GDM1 (cell line): ENCODE measurements at regions not wholly inside any gene's neighbourhood (a gene's known extent, or its start where the extent isn't known, plus 50 kb on each side); places are given as distances from the start of the nearest gene placed in this dataset.
"Not testable (repeated sequence)": the region's sequence is repeated elsewhere in the genome, so short reads cannot be mapped to it uniquely, and the experiment has no call there.

Source experiments
- DNase-seq: peaks from one replicate; lab custom pipeline; 2025; lab: John Stamatoyannopoulos, UW

GRCh38 chr17:72175787-72176515 is 55.1 kb downstream of the SOX9 start:
- DNase-seq = no peak

- no peak for DNase-seq
Measured at GRCh38 chr17:72176516-72176851, 55.7 kb downstream of the SOX9 start.

DNA sequence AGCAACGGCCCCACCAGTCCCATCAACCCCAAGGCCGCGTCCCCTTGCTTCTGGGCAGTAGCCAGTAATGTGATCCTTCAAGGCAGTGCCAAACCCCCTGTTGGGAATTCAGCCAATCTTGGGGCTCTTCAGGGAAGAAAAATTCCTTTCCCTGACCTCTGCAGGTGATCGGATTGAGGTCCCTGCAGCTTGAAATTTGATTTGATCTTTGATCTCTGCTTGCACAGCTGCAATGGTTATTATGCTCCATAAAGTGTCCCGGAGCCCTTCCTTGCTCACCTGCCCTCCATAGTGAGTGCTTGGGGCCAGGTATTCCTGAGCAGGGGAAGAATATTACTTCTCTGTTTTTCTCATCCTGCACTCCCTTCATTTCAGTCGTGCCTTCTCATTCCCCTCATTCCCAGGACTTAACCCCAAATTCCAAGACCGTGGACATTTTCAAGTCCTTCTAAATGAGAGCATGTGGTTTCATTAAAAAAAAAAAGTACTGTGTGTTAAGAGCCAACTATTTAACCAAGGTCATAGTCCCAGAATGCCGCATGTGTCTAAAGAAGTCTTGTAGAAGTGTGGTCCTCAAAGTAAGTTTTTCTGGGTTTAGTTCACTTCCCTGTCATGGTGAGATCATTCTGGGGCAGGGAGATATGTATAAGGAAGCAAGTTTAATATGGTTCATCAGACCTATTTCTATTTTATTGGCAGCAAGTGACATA is 56.3 kb downstream of the SOX9 start:
- no peak for DNase-seq

DNA sequence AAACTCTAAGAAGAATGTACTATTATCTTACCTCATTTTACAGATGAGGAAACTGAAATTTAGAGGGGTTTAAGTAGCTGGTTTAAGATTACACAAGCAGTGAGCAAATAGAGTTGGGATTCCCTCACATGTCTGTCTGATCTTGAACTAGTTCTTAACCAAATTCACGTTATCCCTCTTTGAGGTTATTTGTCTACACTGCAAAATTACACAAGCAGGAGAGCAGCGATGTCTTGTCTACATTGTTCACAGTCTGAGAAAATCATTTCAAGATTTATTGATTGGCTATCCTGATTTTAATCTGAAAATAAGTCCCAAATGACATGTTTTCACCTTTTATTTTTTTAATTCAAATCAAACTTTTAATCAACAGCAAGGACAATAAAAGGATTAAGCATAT is 56.9 kb downstream of the SOX9 start:
- no peak for DNase-seq

GRCh38 chr17:72182371-72182873 is 61.6 kb downstream of the SOX9 start:
- DNase-seq = no peak

- DNase-seq = no peak
Measured at GRCh38 chr17:72183194-72183685, 62.4 kb downstream of the SOX9 start.

DNA sequence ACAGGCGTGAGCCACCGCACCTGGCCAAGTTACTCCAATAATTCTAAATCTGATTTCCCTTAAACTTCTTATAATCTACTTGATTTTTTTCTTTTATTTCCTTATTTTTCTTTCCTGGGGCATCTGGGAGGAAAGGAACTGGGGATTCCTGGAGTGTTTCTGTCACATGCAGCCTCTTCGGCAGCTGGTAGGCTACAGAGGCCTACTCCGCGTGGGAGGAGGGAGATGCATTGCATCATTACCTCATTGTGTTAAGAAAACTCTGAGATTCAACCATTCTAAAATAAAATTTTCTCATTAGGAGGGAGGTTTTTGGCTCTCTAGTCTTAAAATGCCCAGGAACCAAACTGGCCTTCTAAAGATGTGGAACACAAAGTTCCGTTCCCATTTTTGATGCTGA is 64.0 kb downstream of the SOX9 start:
- DNase-seq = no peak

DNA sequence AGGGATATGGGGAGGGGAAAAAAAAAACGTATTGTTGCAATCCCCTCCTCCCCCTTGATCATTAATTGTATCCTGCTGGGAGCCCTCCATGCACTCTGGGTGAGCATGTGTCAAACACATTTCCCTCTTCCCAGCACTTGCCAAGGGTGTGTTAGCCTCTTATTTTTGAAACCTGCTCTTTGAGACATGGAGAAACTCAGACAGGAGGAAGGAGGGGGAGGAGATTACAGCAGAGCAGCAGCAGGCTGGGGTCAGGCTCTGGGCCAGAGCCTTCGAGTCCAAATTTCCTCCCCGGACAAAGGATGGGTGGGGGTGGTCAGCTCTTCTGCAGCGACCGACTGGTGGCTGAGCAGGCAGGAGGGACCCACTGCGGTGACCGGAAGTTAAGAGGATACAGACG is 64.7 kb downstream of the SOX9 start:
- DNase-seq = no peak

DNA sequence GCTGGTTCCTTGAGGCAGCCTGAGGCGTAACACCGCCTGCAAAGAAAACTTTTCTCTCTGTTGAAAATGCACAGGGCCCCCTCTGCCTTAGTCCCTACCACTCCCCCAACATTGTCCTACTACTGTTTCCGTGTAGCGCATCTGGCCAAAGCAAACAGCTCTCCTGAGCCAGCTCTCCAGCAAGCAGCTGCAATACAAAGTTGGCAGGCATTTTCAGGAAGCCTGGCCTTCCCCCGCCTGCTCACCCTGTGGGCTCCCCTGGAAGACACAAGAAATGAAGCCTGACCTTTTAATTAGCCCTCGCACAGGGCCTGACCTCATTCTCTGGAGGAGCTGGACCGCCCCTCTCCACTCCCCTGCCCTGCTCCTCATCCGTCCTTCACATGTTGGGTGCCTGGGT is 66.7 kb downstream of the SOX9 start:
- DNase-seq = no peak

- no peak for DNase-seq
Measured at GRCh38 chr17:72188801-72189200, 68.0 kb downstream of the SOX9 start.

DNA sequence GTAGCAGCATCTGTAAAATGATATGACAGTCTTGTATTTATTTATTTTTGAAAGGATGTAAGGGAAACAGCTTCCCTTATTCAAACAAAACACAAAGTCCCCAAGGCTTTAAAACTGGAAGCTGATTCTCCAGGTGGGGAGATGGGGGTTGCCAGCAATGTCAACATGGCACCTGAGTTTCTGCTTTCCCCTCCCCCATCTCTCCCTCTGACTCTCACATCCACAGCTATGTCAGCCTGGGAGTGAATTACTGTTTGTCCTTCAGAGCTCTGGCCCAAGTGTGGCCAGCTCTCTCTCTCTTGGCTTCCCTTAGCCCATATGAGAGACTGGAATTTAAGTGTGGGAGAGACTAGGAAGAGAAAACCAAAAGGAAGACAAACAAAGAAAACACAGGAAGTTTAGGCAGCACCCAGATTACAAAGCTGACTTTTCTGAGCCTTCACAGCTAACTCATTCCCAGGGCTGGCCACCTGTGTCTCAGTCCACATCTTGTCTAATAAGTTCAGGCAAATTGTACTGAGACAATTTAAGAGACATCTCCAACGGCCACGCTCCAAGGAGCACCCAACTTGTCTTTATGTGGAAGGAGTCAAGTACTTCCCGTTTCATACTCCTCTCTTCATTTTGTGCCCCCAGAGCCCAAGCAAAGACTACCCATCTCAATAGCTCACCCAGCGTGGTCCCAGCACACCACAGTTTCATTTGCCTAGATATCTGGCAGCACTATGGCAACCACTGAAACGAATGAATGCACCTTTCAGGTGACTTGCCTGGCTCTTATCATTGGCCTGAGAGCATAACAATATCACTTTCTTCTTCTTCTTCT is 69.2 kb downstream of the SOX9 start:
- DNase-seq = no peak

DNA sequence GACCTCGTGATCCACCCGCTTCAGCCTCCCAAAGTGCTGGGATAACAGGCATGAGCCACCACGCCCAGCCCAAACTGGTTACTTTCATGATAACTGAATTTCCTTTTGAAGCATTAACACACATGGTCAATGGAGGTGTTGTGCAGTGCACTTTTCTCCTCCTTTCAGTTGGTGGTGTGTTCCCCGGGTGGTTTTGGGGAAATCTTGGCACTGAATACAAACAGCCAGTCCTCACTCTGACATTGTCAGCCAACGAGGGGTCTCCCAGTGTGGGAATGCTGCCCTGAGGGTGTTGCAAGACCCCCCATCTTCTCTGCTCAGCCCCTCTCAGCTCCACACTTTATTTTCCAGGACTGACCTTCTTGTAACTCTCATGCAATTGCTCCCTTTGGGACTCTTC is 70.5 kb downstream of the SOX9 start:
- no peak for DNase-seq

- DNase-seq = no peak
Measured at GRCh38 chr17:72191921-72192799, 71.3 kb downstream of the SOX9 start.

DNA sequence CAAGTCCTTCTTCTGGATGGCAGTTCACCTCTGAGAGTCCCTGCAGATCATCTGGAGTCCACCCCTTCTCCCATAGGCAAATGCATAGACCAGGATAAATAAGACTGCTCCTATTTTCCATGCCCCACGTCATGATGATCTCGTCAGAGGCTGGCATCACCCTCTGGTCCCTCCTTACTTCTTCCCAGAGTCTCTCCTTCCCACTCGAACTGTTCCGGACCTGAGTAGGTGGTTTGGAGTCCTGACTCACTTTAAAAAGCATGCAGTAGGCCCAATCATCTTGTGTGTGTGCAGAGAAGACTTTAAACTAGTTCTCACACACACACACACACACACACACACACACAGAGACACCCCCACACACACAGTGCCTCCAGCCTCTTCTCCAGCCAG is 72.0 kb downstream of the SOX9 start:
- DNase-seq = no peak

GRCh38 chr17:72193391-72194106 is 72.7 kb downstream of the SOX9 start:
- DNase-seq = no peak

DNA sequence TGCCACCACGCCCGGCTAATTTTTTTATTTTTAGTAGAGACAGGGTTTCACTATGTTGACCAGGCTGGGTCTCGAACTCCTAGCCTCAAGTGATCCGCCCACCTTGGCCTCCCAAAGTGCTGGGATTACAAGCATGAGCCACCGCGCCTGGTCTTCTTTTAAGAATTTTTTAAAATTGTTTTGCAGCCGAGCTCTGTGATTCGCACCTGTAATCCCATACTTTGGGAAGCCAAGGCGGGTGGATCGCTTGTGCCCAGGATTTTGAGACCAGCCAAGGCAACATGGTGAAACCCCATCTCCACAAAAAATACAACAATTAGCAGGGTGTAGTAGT is 73.3 kb downstream of the SOX9 start:
- not testable (repeated sequence) for DNase-seq

- DNase-seq = no peak
Measured at GRCh38 chr17:72199256-72199655, 78.4 kb downstream of the SOX9 start.

- no peak for DNase-seq
Measured at GRCh38 chr17:72204742-72205141, 83.9 kb downstream of the SOX9 start.

DNA sequence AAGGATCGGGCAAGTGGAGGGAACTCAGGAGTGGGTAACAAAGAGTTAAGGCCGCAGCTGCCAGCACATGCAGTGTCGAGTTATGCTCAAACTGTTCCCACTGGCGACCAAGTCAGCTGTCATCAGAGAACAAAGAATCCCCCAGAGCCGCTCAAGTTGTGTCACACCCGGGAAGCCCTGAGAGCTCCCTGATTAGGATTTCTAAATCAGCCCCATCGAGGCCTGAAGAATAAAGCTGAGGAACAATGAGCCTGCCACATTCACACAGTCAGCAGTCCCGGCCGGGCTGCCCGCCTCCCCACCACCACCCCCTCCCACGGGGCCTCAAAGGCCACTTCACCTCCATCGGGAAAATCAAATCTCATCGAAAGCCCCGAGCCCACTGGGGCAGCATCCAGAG is 84.5 kb downstream of the SOX9 start:
- no peak for DNase-seq

- no peak for DNase-seq
Measured at GRCh38 chr17:72205822-72206221, 85.0 kb downstream of the SOX9 start.

DNA sequence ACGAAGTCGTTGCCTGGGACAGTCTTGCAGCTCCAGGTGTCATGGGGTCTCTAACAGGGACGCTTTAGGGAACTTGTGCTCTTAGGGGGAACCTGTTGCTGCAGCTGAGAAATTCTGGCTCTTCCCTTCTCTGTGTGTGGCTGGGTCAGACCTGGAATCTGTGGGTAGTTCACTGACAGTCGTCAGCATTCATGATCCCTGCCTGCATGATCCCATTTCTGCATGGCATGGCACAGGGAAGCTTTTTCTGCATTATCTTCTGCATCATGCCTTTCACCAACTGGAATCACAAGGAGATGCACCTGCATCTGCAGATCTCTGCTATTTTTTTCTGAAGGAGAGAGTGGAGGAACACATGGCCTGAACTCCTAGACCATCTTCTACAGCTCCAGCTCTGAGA is 85.6 kb downstream of the SOX9 start:
- DNase-seq = no peak
